GM12875 (cell line): ENCODE measurements at regions not wholly inside any gene's neighbourhood (a gene's known extent, or its start where the extent isn't known, plus 50 kb on each side); places are given as distances from the start of the nearest gene placed in this dataset.

Source experiments
- H3K4me3 ChIP-seq: one replicate; pipeline ENCODE4 v1.5.1; 2011; ENCODE audit warnings: low read depth, low read length, control low read depth
- TF ChIP-seq, protein P1 (sequence below): IDR thresholded peaks from 2 replicates; pipeline ENCODE4 v1.5.1; 2011; ENCODE audit warnings: low read depth, mild to moderate bottlenecking, control low read depth, inconsistent platforms, low read length, moderate library complexity, borderline replicate concordance; ENCODE audit not compliant: insufficient read depth

DNA sequence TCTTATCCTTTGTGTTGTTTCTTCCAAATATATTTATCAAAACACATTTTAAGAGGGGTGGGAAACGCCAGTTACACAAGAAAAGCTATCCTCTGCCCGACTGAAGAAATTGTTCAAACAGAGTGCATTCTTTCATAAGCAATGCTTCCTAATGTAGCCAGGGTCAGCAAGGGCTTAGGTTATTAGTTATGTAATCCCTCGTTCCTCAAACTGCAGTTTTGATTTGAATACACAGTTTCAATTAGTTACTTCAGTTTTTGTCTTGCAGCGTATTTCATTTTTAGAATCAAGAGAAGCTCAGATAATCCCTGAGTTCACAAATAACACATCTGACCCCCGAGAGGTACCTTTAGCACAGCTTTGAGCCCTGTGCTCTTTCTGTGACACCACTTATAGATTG, 141.7 kb upstream of the NRIP1 start:
- no peak overlapping the region for H3K4me3 ChIP-seq
- TF ChIP-seq, protein P1, sequence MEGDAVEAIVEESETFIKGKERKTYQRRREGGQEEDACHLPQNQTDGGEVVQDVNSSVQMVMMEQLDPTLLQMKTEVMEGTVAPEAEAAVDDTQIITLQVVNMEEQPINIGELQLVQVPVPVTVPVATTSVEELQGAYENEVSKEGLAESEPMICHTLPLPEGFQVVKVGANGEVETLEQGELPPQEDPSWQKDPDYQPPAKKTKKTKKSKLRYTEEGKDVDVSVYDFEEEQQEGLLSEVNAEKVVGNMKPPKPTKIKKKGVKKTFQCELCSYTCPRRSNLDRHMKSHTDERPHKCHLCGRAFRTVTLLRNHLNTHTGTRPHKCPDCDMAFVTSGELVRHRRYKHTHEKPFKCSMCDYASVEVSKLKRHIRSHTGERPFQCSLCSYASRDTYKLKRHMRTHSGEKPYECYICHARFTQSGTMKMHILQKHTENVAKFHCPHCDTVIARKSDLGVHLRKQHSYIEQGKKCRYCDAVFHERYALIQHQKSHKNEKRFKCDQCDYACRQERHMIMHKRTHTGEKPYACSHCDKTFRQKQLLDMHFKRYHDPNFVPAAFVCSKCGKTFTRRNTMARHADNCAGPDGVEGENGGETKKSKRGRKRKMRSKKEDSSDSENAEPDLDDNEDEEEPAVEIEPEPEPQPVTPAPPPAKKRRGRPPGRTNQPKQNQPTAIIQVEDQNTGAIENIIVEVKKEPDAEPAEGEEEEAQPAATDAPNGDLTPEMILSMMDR, result no peak

DNA sequence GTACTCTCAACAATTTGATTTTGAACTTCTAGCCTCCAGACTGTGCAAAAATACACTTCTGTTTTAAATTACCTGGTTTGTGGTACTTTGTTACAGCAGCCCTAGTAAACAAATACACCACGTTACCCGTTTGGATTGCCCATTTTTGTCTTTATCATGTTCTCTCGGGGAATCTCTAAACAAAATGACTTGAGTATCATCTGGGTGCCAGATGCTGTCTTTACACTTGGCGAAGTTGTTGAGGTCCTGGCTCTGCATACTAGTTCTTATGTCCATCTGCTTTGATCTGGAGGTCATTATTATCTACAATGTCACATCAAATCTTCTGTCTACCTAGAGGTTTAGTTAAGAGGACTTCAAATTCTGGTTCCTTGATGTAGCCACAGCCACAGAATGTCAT, 142.4 kb upstream of the NRIP1 start:
- no peak overlapping the region for H3K4me3 ChIP-seq
- TF ChIP-seq, protein P1, result no peak

DNA sequence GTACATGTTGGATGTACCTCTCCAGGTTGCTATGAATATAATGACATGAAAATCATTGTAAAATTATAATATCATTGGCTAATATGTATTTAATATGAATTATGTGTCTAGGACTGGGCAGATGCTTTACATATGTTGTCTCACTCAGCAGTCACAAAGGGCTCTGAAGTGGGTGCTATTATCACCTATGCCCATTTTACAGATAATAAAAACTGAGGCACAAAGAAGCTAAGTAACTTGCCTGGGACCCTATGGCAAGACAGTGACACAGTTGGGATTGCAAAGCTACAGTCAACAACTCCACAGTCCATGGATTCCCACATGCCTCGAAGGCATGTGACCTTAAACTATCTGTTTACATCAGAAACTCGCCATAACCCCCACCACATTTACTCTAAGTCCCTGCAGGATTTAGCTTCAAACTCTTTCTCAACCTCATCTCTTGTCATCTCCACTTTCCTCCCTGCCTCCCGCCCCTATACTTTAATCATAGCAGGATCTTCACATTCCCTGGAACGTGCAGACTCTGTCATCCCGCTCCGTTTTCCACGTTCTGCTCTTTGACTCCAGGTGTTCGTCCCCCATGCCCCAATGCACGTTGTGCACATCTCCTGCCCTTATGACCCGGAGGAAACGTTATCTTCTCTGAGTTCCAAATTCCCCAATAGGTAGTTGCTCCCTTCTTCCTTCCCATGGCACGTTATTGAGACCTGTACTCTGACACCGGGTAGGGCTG, 143.0 kb upstream of the NRIP1 start:
- TF ChIP-seq, protein P1, result no peak
- H3K4me3 ChIP-seq, result no peak overlapping the region

DNA sequence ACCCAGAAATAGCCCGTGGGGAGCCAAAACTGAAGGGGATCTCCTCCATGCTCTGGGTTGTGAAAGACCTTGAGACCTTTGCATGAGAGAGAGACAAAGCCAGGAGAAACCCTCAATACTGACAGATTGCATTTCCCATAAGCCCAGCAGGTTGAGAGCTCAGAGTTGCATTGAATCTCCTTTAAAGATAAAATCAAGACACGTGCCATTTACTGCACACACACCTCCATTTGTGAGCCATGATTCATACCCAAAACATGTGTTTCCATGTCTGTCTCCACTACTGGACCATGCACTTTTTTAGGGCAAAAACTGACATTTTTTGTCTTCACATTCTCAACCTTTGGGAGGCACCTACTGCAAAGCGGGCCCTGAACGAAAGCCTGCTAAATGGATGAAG, 144.0 kb upstream of the NRIP1 start:
- TF ChIP-seq, protein P1, result no peak
- H3K4me3 ChIP-seq, result no peak overlapping the region

DNA sequence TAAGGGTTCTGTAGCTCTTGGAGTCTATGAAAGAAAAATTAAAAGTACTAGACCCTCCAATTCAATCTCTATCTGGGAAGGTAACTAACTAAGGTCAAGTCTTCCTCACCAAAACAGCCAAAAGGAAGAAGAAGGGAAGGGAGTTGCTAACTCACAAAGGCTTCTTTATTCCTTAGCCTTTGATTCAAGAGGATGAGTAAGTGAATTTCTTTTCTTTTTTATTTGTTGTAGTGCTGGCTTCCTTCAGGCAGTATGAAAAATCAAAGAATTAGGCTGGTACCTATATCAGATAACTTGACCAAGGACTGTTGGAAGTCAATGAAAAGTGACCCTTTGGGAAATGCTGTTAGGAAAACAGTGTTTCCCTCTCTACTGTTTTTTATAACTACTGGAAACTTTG, 144.4 kb upstream of the NRIP1 start:
- TF ChIP-seq, protein P1, result no peak

DNA sequence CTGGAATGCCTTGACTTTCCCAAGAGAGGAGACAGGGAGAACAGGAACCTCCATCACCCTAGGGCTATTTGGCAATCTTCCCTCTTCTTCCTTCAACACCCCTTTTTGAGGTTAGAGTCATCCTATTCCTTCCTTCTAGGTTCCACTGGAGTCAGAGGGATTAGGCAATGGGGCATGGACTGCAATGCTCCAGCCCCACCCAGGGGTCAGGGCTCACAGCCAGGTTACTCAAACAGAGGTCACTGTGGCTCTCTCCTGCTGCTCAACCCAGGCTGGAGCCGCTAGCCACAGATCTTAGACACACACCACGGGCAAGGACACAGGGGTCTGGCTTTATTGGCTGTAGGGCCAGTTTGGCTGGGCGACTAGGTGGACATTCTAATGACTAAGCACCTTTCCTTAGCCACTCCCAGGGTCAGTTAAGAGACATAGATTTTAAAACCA, 145.5 kb upstream of the NRIP1 start:
- H3K4me3 ChIP-seq, result no peak overlapping the region
- TF ChIP-seq, protein P1, result no peak

More for the DNA sequence above, 144.4 kb upstream of the NRIP1 start:
- no peak overlapping the region for H3K4me3 ChIP-seq

DNA sequence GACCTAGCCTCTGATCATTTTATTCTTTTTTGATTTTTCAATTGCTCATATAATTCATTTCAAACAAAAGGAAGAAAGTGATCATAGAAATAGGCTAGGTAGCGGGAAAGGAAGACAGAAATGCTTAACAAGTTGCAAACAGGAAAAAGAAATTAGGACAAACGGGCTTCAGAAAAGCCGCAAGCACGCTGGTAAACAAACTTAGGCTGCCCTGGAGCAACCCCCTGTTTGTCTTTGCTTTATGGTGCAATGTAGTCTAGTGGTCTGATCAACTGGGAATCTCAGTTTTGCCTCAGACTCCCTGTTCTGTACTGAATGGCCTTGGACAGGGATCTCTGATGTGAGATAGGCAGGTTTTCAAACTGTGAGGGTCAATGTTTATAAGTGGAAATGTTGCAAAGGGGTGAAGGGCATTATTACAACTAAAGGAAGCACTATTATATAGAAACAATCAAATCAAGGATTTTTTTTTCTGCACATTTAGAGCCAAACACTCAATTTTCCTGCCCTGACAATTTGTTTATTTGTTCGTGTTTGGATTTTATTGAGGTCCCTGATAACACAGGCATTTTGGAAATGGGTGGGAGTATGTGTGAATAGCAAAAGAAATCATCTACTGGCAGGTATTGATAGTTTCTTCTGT, 146.8 kb upstream of the NRIP1 start:
- no peak overlapping the region for H3K4me3 ChIP-seq
- TF ChIP-seq, protein P1, result no peak
